KMS-11 (cell line): ENCODE measurements at regions not wholly inside any gene's neighbourhood (a gene's known extent, or its start where the extent isn't known, plus 50 kb on each side); places are given as distances from the start of the nearest gene placed in this dataset.
"Not testable (repeated sequence)": the region's sequence is repeated elsewhere in the genome, so short reads cannot be mapped to it uniquely, and the experiment has no call there.

Experiments
- H2AFZ ChIP-seq: fragments of 200-600 bp; sonication (generic); 2 replicates; pipeline ENCODE4 v1.6.1; 2016; ENCODE audit warnings: antibody characterized with exemption, mixed run types, low read depth
- H3K27ac ChIP-seq: fragments of 200-600 bp; sonication (generic); 2 replicates; pipeline ENCODE4 v1.6.1; 2016; ENCODE audit warnings: mild to moderate bottlenecking, mixed run types
- H3K27me3 ChIP-seq: fragments of 200-600 bp; sonication (generic); 2 replicates; pipeline ENCODE4 v1.6.1; 2017; ENCODE audit warnings: mild to moderate bottlenecking, low read depth, mixed run types, moderate library complexity; ENCODE audit not compliant: insufficient read depth
- H3K36me3 ChIP-seq: fragments of 200-600 bp; sonication (generic); 2 replicates; pipeline ENCODE4 v1.6.1; 2017; ENCODE audit warnings: mild to moderate bottlenecking, mixed run types; ENCODE audit not compliant: insufficient read depth
- H3K4me1 ChIP-seq: fragments of 200-600 bp; sonication (generic); 2 replicates; pipeline ENCODE4 v1.6.1; 2016; ENCODE audit warnings: mild to moderate bottlenecking, low read depth, mixed run types; ENCODE audit not compliant: poor library complexity, severe bottlenecking
- H3K4me2 ChIP-seq: fragments of 200-600 bp; sonication (generic); 2 replicates; pipeline ENCODE4 v1.7.0; 2016; ENCODE audit warnings: mild to moderate bottlenecking, mixed run types
- H3K4me3 ChIP-seq: fragments of 200-600 bp; sonication (generic); IDR thresholded peaks from 2 replicates; pipeline ENCODE4 v1.6.1; 2017; ENCODE audit warnings: low read depth, low read length, mixed read lengths; ENCODE audit not compliant: insufficient read depth
- H3K79me2 ChIP-seq: fragments of 200-600 bp; sonication (generic); 2 replicates; pipeline ENCODE4 v1.6.1; 2016; ENCODE audit warnings: low read depth, mixed run types; ENCODE audit not compliant: insufficient read depth
- H3K9ac ChIP-seq: fragments of 200-600 bp; sonication (generic); 2 replicates; pipeline ENCODE4 v1.6.1; 2016; ENCODE audit warnings: mild to moderate bottlenecking, mixed run types
- H4K20me1 ChIP-seq: fragments of 200-600 bp; sonication (generic); 2 replicates; pipeline ENCODE4 v1.6.1; 2016; ENCODE audit warnings: mild to moderate bottlenecking, mixed run types; ENCODE audit not compliant: insufficient read depth
- TF ChIP-seq, protein P1 (sequence below): fragments of 200-600 bp; sonication (generic); conservative IDR thresholded peaks from 2 replicates; pipeline ENCODE4 v1.6.1; 2017; ENCODE audit warnings: low read depth, mild to moderate bottlenecking, antibody characterized with exemption, low read length, moderate library complexity, mixed read lengths

DNA sequence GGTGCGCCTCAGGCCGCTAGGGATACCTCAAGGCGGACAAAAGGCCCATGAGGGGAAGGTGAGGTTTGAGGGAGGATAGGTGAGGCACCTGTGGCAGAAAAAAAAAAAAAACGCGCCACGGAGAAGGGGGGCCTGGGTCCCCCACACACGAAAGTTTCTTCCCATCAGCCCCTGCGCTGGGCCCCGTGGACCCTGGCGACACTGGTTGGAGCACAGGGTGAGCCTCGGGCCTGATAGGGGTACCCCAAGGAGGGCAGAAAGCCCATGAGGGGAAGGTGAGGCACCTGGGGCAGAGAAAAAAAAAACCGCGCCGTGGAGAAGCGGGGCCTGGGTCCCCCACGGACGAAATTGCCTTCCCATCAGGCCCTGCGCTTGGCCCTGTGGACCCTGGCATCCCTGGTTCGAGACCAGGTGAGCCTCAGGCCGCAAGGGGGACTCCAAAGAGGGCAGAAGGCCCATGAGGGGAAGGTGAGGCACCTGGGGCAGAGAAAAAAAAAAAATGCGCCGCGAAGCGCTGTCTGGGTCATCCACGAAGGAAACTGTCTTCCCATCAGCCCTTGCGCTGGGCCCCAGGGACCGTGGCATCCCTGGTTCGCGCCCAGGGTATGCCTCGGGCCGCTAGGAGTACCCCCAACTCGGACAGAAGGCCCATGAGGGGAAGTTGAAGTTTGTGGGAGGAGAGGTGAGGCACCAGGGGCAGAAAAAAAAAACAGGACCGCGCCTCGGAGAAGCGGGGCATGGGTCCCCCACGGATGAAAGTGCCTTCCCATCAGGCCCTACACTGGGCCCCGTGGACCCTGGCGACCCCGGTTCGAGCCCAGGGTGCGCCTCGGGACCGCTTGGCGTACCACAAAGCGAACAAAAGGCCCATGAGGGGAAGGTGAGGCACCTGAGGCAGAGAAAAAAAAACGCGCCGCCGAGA lies 226.2 kb downstream of the CCDC74A start:
- no peaks in the 10 kb centered on the region for H3K79me2 ChIP-seq
- no peak overlapping the region for H3K4me2 ChIP-seq
- H2AFZ ChIP-seq, result no peak overlapping the region
- no peaks in the 10 kb centered on the region for H3K4me1 ChIP-seq
- no peak overlapping the region for H3K4me3 ChIP-seq
- no peaks in the 10 kb centered on the region for H4K20me1 ChIP-seq
- no peaks in the 10 kb centered on the region for H3K36me3 ChIP-seq
- H3K27ac ChIP-seq, result no peak overlapping the region
- no peaks in the 10 kb centered on the region for H3K27me3 ChIP-seq
- no peak overlapping the region for H3K9ac ChIP-seq
- TF ChIP-seq, protein P1, sequence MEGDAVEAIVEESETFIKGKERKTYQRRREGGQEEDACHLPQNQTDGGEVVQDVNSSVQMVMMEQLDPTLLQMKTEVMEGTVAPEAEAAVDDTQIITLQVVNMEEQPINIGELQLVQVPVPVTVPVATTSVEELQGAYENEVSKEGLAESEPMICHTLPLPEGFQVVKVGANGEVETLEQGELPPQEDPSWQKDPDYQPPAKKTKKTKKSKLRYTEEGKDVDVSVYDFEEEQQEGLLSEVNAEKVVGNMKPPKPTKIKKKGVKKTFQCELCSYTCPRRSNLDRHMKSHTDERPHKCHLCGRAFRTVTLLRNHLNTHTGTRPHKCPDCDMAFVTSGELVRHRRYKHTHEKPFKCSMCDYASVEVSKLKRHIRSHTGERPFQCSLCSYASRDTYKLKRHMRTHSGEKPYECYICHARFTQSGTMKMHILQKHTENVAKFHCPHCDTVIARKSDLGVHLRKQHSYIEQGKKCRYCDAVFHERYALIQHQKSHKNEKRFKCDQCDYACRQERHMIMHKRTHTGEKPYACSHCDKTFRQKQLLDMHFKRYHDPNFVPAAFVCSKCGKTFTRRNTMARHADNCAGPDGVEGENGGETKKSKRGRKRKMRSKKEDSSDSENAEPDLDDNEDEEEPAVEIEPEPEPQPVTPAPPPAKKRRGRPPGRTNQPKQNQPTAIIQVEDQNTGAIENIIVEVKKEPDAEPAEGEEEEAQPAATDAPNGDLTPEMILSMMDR, result no peak

DNA sequence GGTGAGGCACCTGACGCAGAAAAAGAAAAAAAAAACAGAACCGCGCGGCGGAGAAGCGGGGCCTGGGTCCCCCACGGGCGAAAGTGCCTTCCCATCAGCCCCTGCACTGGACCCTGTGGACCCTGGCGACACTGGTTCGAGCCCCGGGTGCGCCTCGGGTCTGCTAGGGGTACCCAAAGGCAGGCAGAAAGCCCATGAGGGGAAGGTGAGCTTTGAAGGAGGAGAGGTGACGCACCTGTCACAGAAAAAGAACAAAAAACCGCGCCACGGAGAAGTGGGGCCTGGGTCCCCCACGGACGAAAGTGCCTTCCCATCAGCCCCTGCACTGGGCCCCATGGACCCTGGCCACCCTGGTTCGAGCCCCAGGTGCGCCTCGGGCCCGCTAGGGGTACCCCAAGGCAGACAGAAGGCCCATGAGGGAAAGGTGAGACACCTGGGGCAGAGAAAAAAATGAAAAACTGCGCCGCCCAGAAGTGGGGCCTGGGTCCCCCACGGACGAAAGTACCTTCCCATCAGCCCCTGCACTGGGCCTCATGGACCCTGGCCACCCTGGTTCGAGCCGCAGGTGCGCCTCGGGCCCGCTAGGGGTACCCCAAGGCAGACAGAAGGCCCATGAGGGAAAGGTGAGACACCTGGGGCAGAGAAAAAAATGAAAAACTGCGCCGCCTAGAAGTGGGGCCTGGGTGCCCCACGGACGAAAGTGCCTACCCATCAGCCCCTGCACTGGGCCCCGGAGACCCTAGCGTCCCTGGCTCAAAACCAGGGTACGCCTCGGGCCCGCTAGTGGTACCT lies 227.4 kb downstream of the CCDC74A start:
- H3K27ac ChIP-seq, result no peak overlapping the region
- no peak overlapping the region for H3K4me2 ChIP-seq
- H3K9ac ChIP-seq, result no peak overlapping the region
- H3K4me1 ChIP-seq, result no peaks in the 10 kb centered on the region
- no peaks in the 10 kb centered on the region for H3K79me2 ChIP-seq
- H4K20me1 ChIP-seq, result no peaks in the 10 kb centered on the region
- H2AFZ ChIP-seq, result no peak overlapping the region
- TF ChIP-seq, protein P1, result no peak
- no peaks in the 10 kb centered on the region for H3K27me3 ChIP-seq
- H3K4me3 ChIP-seq, result no peak overlapping the region
- no peaks in the 10 kb centered on the region for H3K36me3 ChIP-seq

DNA sequence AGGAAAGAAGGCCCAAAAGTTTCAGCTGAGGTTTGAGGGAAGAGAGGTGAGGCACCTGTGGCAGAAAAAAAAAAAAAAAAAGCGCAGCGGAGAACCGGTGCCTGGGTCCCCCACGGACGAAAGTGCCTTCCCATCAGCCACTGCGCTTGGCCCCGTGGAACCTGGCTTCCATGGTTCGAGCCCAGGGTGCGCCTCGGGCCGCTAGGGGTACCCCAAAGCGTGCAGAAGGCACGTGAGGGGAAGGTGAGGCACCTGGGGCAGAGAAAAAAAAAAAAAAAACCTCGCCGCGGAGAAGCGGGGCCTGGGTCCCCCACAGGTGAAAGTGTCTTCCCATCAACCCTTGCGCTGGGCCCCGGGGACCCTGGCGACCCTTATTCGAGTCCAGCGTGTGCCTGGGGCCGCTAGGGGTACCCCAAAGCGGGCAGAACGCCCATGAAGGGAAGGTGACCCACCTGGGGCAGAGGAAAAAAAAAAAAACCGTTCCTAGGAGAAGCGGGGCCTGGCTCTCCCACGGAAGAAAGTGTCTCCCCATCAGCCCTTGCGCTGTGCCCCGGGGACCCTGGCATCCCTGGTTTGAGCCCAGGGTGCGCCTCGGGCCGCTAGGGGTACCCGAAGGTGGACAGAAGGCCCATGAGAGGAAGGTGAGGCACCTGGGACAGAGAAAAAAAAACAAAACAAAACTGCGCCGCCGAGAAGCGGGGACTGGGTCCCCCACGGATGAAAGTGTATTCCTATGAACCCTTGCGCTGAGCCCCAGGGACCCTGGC lies 228.6 kb downstream of the CCDC74A start:
- Histone ChIP-seq H3K4me2 (no peak overlapping the region), H3K79me2 (no peaks in the 10 kb centered on the region), H2AFZ (no peak overlapping the region), H3K27ac (no peak overlapping the region), H3K4me3 (no peak overlapping the region), H3K36me3 (no peaks in the 10 kb centered on the region), H3K9ac (no peak overlapping the region), H4K20me1 (no peaks in the 10 kb centered on the region), H3K4me1 (no peaks in the 10 kb centered on the region), H3K27me3 (no peaks in the 10 kb centered on the region)
- TF ChIP-seq, protein P1, result no peak

DNA sequence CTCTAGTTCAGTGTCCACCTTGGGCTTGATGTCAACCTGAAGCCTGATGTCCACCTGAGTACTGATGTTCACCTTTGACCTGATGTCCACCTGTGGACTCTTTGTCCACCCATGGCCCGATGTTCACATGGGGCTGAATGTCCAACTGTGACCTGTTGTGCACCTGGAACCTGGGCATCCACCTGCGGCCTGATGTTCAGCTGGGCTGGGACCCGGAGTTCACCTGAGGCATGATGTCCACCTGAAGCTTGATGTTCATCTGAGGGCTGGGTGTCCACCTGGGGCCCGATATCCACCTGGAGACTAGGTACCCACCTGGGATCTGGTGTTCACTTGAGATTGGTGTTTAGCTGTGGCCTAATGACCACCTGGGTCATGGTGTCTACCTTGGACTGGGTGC lies 231.3 kb downstream of the CCDC74A start:
- not testable (repeated sequence) for H3K27me3 ChIP-seq, H3K4me2 ChIP-seq, H2AFZ ChIP-seq, H3K79me2 ChIP-seq, H3K4me3 ChIP-seq, H3K4me1 ChIP-seq, H3K36me3 ChIP-seq, H3K9ac ChIP-seq, H3K27ac ChIP-seq, H4K20me1 ChIP-seq

DNA sequence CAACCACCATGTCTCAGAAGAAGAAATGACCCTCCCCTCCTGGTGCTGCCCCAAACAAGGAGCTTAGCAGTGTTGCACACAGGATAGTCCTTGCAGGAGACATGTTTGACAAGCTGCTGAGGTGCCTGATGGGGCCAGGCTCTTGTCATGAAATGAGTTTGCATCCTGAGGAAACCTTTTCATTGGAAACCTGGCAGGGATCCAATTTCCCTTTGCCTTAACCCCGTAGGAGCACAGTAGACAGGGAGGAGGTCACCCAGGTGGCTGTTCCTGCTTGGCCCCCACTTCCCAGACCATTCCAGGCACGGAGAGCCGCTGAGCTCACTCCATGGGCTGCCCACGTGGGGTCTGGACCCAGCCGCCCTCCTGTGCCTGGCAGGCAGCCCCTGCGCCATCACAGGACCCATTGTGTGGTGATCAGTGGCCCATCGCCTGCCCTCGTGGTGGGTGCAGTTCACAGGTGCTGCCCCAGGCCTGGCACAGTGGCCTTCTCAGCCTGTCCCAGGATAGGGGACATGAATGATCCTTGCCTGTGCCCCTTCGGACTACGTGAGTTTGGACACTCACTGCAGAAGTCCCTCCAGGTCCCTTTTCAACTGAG lies 247.4 kb downstream of the CCDC74A start:
- not testable (repeated sequence) for H3K79me2 ChIP-seq, H3K36me3 ChIP-seq, H3K4me1 ChIP-seq, H3K27ac ChIP-seq, H3K4me2 ChIP-seq, H4K20me1 ChIP-seq, H3K9ac ChIP-seq, H2AFZ ChIP-seq, H3K4me3 ChIP-seq, H3K27me3 ChIP-seq

DNA sequence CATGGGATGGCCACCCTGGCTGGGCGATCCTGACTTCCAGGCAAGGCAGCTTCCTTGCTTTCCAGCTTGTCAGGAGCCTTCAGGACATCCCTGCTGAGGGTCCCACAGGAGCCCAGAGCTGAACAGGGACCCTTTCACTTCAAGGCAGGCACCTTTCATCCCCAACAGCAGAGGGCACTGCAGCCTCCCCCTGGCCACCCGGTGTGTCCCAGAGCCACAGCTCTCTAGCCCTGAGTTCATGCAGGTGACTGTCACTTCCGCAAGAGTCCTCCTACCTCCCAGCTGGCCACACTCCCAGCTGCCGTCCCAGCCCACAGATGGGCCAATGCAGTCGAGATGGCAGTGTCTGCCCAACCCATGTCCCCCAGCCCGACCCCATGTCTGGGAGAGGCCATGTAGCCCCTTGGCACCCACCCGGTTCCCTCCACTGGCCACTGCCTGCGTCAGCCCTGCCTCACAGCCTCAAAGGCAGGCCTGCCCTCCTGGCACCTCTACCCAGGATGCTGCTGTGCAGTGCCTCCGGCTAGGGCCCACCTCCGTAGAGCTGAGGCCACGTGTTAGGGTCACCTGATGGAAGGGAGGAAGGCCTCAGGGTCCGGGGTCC lies 248.3 kb downstream of the CCDC74A start:
- not testable (repeated sequence) for H3K4me3 ChIP-seq, H3K27ac ChIP-seq, H3K79me2 ChIP-seq, H2AFZ ChIP-seq, H4K20me1 ChIP-seq, H3K27me3 ChIP-seq, H3K4me2 ChIP-seq, H3K9ac ChIP-seq, H3K36me3 ChIP-seq, H3K4me1 ChIP-seq

DNA sequence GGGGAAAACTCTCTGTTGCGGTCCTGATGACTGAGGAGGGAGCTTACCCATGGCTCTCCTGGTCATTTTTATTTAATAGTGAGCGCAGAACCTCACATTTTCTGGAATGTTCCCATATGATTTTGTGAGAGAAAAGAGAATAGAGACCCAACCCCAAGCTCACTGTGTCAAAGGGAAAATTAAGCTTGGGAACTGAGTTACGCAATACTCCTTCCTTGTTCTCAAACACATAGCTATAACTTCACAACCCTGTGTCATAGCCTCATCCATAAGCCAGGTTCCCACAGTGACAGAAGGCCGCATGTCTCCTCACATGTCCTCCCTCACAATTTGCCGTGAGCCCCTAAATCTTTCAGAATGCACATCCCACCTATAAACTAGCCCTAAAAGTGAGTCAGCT lies 252.8 kb downstream of the CCDC74A start:
- H3K27ac ChIP-seq, H3K36me3 ChIP-seq, H3K4me1 ChIP-seq, H3K79me2 ChIP-seq, H3K9ac ChIP-seq, H3K4me3 ChIP-seq, H4K20me1 ChIP-seq, H3K4me2 ChIP-seq, H3K27me3 ChIP-seq, H2AFZ ChIP-seq: not testable (repeated sequence)
